ENCODE measurements at regions not wholly inside any gene's neighbourhood (a gene's known extent, or its start where the extent isn't known, plus 50 kb on each side); places are given as distances from the start of the nearest gene placed in this dataset.

DNA sequence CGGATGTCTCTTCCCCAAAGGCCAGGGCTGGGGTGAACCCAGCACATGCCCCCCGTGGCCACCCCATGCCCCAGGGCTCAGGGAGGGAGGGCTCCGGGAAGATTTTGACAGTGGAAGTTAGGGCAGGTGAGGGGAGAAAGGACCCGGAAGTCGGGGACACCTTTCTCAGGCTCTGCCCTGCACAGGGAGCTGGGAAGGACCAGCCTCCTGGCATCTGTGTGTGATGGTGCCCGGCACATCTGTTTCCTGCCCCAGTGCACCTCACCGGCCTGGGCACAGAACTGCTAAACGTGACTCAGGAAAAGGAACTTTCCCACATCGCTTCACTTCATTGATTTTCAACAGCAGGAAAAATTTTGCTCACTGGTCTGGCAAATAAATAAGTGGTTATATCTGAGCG, 141.1 kb upstream of the AFDN start:
- TF ChIP-seq, protein P1, sequence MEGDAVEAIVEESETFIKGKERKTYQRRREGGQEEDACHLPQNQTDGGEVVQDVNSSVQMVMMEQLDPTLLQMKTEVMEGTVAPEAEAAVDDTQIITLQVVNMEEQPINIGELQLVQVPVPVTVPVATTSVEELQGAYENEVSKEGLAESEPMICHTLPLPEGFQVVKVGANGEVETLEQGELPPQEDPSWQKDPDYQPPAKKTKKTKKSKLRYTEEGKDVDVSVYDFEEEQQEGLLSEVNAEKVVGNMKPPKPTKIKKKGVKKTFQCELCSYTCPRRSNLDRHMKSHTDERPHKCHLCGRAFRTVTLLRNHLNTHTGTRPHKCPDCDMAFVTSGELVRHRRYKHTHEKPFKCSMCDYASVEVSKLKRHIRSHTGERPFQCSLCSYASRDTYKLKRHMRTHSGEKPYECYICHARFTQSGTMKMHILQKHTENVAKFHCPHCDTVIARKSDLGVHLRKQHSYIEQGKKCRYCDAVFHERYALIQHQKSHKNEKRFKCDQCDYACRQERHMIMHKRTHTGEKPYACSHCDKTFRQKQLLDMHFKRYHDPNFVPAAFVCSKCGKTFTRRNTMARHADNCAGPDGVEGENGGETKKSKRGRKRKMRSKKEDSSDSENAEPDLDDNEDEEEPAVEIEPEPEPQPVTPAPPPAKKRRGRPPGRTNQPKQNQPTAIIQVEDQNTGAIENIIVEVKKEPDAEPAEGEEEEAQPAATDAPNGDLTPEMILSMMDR (IDR thresholded peaks at IDR 0.05; ENCODE audit: low read length): no peak
- TF ChIP-seq EZH2 (IDR thresholded peaks at IDR 0.05; ENCODE audit: borderline replicate concordance, low read length): no peak

All from OCI-LY1 (cell line).